Panc1 (cell line): ENCODE measurements at regions not wholly inside any gene's neighbourhood (a gene's known extent, or its start where the extent isn't known, plus 50 kb on each side); places are given as distances from the start of the nearest gene placed in this dataset.

Experiments
- ATAC-seq: fragments of 200-7000 bp; cut with Tn5 transposase; 2 replicates; pipeline ENCODE4 v1.9.1; 2020; ENCODE audit warnings: mild to moderate bottlenecking, moderate library complexity
- BruUV-seq: library from RNA; stranded (reverse); fragments of 400-500 nt; replicated peaks from 2 replicates; lab custom pipeline; 2021; lab: Mats Ljungman, UMichigan
- CTCF ChIA-PET: fragments of 300-600 bp; sonication (Branson Sonifier 250); formaldehyde crosslinking; loops from one replicate; lab custom pipeline; 2022; ENCODE audit warnings: antibody characterized with exemption; lab: Charles Lee
- POLR2A ChIA-PET: fragments of 300-600 bp; sonication (Branson Sonifier 250); formaldehyde crosslinking; loops from one replicate; lab custom pipeline; 2022; ENCODE audit warnings: antibody characterized with exemption; lab: Charles Lee
- DNase-seq: peaks from one replicate; pipeline ENCODE4 v3.0.0-alpha.2; 2010; ENCODE audit warnings: low read depth, low spot score
- H3K27ac ChIP-seq: 2 replicates; pipeline ENCODE4 v1.5.1; 2011; ENCODE audit warnings: mild to moderate bottlenecking, low read length, inconsistent platforms
- H3K27me3 ChIP-seq: fragments of 200-500 bp; sonication (Bioruptor generic); 2 replicates; pipeline ENCODE4 v1.6.0; 2014; ENCODE audit warnings: low read length, inconsistent platforms; ENCODE audit not compliant: control insufficient read depth, insufficient read depth
- H3K36me3 ChIP-seq: fragments of 200-500 bp; sonication (Bioruptor generic); 2 replicates; pipeline ENCODE4 v1.5.1; 2014; ENCODE audit warnings: inconsistent platforms, mild to moderate bottlenecking, low read length, moderate library complexity; ENCODE audit not compliant: control insufficient read depth, insufficient read depth
- H3K4me1 ChIP-seq: 2 replicates; pipeline ENCODE4 v1.5.1; 2011; ENCODE audit warnings: inconsistent platforms, mild to moderate bottlenecking, low read length, moderate library complexity; ENCODE audit not compliant: control insufficient read depth, insufficient read depth
- H3K4me3 ChIP-seq, 2 experiments: 2 replicates each; pipeline ENCODE4 v1.5.1; 2011 to 2012; ENCODE audit warnings: low read depth in 2 of 2, low read length in 2 of 2, mild to moderate bottlenecking in 2 of 2, inconsistent platforms in 1 of 2, moderate library complexity in 1 of 2
- H3K9me3 ChIP-seq: fragments of 200-500 bp; sonication (Bioruptor generic); 2 replicates; pipeline ENCODE4 v1.5.1; 2014; ENCODE audit warnings: low read depth, mild to moderate bottlenecking, inconsistent platforms, low read length, moderate library complexity; ENCODE audit not compliant: control insufficient read depth, insufficient read depth
- POLR2AphosphoS5 ChIP-seq: IDR thresholded peaks from 2 replicates; pipeline ENCODE4 v1.6.1; 2012; ENCODE audit warnings: mild to moderate bottlenecking, low read depth, low read length, moderate library complexity
- REST ChIP-seq, 2 experiments: IDR thresholded peaks; 2 replicates each; pipeline ENCODE4 v1.6.1; 2011 to 2012; ENCODE audit warnings: low read depth in 2 of 2, control low read depth in 1 of 2, low read length in 1 of 2, mild to moderate bottlenecking in 1 of 2, moderate library complexity in 1 of 2; ENCODE audit not compliant: insufficient read depth in 1 of 2
- SIN3A ChIP-seq: IDR thresholded peaks from 2 replicates; pipeline ENCODE4 v1.6.1; 2012; ENCODE audit warnings: low read depth, mild to moderate bottlenecking, low read length, moderate library complexity, borderline replicate concordance; ENCODE audit not compliant: insufficient read depth
- TCF7L2 ChIP-seq: IDR thresholded peaks from 2 replicates; pipeline ENCODE4 v1.6.1; 2011; ENCODE audit warnings: mild to moderate bottlenecking, low read depth, low read length, inconsistent platforms
- in situ Hi-C: cut with HindIII; loops from 2 replicates; pipeline ENCODE4 v1.10.0; 2016; ENCODE audit warnings: low sequenced_read_pairs, low pct_unique_long_range_greater_than_20kb
- intact Hi-C: fragments of 100-400 bp; cut with micrococcal nuclease; formaldehyde crosslinking; loops from one replicate; pipeline ENCODE4 v1.10.0; 2022; ENCODE audit not compliant: unreplicated experiment
- TF ChIP-seq, protein P1 (sequence below): fragments of 450-650 bp; IDR thresholded peaks from 2 replicates; pipeline ENCODE4 v1.5.1; 2017; ENCODE audit warnings: mild to moderate bottlenecking

DNA sequence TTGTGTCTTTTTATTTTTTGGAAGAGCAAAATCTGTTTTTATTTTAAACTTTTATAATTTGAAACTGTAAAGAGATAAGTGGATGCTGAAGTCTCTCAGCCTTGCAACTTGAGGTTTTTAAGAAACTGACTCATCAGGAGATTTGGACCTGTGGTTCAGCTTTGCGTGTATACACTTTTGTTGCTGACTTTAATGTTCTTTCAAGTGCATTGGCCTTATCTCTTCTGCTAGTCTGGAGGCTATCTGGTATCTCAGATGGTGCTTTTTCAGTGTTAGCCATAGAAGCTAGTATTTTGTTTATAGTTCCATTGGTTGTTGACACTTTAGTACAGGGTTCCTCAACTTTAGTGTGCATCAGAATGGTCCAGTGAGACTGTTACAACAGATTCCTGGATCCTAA, 504.0 kb upstream of the SPTLC3 start:
- H3K4me1 ChIP-seq: no peaks in the 10 kb centered on the region
- no TSS peak for BruUV-seq
- H3K9me3 ChIP-seq: no peaks in the 10 kb centered on the region
- DNase-seq: no peak
- TF ChIP-seq SIN3A (no peak), TCF7L2 (no peak), POLR2AphosphoS5 (no peak), REST (IDR thresholded peaks at IDR 0.05; ENCODE audit: insufficient read depth in 1 of 2, low read depth in 2 of 2, low read length in 1 of 2) (no peak)
- TF ChIP-seq, protein P1, sequence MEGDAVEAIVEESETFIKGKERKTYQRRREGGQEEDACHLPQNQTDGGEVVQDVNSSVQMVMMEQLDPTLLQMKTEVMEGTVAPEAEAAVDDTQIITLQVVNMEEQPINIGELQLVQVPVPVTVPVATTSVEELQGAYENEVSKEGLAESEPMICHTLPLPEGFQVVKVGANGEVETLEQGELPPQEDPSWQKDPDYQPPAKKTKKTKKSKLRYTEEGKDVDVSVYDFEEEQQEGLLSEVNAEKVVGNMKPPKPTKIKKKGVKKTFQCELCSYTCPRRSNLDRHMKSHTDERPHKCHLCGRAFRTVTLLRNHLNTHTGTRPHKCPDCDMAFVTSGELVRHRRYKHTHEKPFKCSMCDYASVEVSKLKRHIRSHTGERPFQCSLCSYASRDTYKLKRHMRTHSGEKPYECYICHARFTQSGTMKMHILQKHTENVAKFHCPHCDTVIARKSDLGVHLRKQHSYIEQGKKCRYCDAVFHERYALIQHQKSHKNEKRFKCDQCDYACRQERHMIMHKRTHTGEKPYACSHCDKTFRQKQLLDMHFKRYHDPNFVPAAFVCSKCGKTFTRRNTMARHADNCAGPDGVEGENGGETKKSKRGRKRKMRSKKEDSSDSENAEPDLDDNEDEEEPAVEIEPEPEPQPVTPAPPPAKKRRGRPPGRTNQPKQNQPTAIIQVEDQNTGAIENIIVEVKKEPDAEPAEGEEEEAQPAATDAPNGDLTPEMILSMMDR: no peak
- no peak overlapping the region for H3K4me3 ChIP-seq
- POLR2A ChIA-PET: no interaction called here
- H3K27me3 ChIP-seq: no peaks in the 10 kb centered on the region
- no peaks in the 10 kb centered on the region for H3K36me3 ChIP-seq
- CTCF ChIA-PET: no interaction called here
- no peak overlapping the region for H3K27ac ChIP-seq
- ATAC-seq: no peak
- intact Hi-C loops: no loop called here
- in situ Hi-C loops: no loop called here

DNA sequence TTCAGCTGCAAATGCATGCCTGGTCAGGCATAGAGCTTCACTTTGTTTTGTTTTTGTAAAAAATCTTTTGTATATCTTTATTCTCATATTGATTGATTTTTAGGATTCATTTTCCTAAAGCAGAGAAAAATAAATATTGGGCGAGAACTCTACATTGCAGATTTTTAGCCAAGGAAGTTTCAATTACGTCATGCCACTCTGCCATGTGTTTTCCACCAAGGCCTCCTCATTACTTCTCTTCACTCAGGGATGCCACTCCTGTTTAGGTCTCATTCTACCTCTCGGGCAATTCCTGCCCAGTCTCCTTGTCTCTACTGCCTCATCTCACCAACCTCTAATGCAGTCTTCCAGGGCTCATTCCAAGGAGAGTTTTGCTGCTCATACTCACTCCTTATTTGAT, 497.3 kb upstream of the SPTLC3 start:
- intact Hi-C loops: no loop called here
- ChIA-PET CTCF (no interaction called here), POLR2A (no interaction called here)
- H3K36me3 ChIP-seq: no peaks in the 10 kb centered on the region
- H3K27me3 ChIP-seq: no peaks in the 10 kb centered on the region
- in situ Hi-C loops: no loop called here
- no peak overlapping the region for H3K27ac ChIP-seq
- no peak overlapping the region for H3K4me3 ChIP-seq
- BruUV-seq: no TSS peak
- TF ChIP-seq, protein P1: no peak
- TF ChIP-seq SIN3A (no peak), TCF7L2 (no peak), POLR2AphosphoS5 (no peak), REST (IDR thresholded peaks at IDR 0.05; ENCODE audit: insufficient read depth in 1 of 2, low read depth in 2 of 2, low read length in 1 of 2) (no peak)
- DNase-seq: no peak
- no peaks in the 10 kb centered on the region for H3K4me1 ChIP-seq
- no peak for ATAC-seq
- H3K9me3 ChIP-seq: no peaks in the 10 kb centered on the region
